KMS-11 (cell line): ENCODE measurements at regions not wholly inside any gene's neighbourhood (a gene's known extent, or its start where the extent isn't known, plus 50 kb on each side); places are given as distances from the start of the nearest gene placed in this dataset.

Experiments
- H2AFZ ChIP-seq: fragments of 200-600 bp; sonication (generic); 2 replicates; pipeline ENCODE4 v1.6.1; 2016; ENCODE audit warnings: antibody characterized with exemption, mixed run types, low read depth
- H3K27ac ChIP-seq: fragments of 200-600 bp; sonication (generic); 2 replicates; pipeline ENCODE4 v1.6.1; 2016; ENCODE audit warnings: mild to moderate bottlenecking, mixed run types
- H3K27me3 ChIP-seq: fragments of 200-600 bp; sonication (generic); 2 replicates; pipeline ENCODE4 v1.6.1; 2017; ENCODE audit warnings: mild to moderate bottlenecking, low read depth, mixed run types, moderate library complexity; ENCODE audit not compliant: insufficient read depth
- H3K36me3 ChIP-seq: fragments of 200-600 bp; sonication (generic); 2 replicates; pipeline ENCODE4 v1.6.1; 2017; ENCODE audit warnings: mild to moderate bottlenecking, mixed run types; ENCODE audit not compliant: insufficient read depth
- H3K4me1 ChIP-seq: fragments of 200-600 bp; sonication (generic); 2 replicates; pipeline ENCODE4 v1.6.1; 2016; ENCODE audit warnings: mild to moderate bottlenecking, low read depth, mixed run types; ENCODE audit not compliant: poor library complexity, severe bottlenecking
- H3K4me2 ChIP-seq: fragments of 200-600 bp; sonication (generic); 2 replicates; pipeline ENCODE4 v1.7.0; 2016; ENCODE audit warnings: mild to moderate bottlenecking, mixed run types
- H3K4me3 ChIP-seq: fragments of 200-600 bp; sonication (generic); IDR thresholded peaks from 2 replicates; pipeline ENCODE4 v1.6.1; 2017; ENCODE audit warnings: low read depth, low read length, mixed read lengths; ENCODE audit not compliant: insufficient read depth
- H3K79me2 ChIP-seq: fragments of 200-600 bp; sonication (generic); 2 replicates; pipeline ENCODE4 v1.6.1; 2016; ENCODE audit warnings: low read depth, mixed run types; ENCODE audit not compliant: insufficient read depth
- H3K9ac ChIP-seq: fragments of 200-600 bp; sonication (generic); 2 replicates; pipeline ENCODE4 v1.6.1; 2016; ENCODE audit warnings: mild to moderate bottlenecking, mixed run types
- H4K20me1 ChIP-seq: fragments of 200-600 bp; sonication (generic); 2 replicates; pipeline ENCODE4 v1.6.1; 2016; ENCODE audit warnings: mild to moderate bottlenecking, mixed run types; ENCODE audit not compliant: insufficient read depth
- TF ChIP-seq, protein P1 (sequence below): fragments of 200-600 bp; sonication (generic); conservative IDR thresholded peaks from 2 replicates; pipeline ENCODE4 v1.6.1; 2017; ENCODE audit warnings: low read depth, mild to moderate bottlenecking, antibody characterized with exemption, low read length, moderate library complexity, mixed read lengths

- H3K4me1 ChIP-seq, result no peaks in the 10 kb centered on the region
- no peak overlapping the region for H3K9ac ChIP-seq
- H2AFZ ChIP-seq, result no peak overlapping the region
- no peak overlapping the region for H3K4me3 ChIP-seq
- no peaks in the 10 kb centered on the region for H3K79me2 ChIP-seq
- H3K27me3 ChIP-seq, result no peaks in the 10 kb centered on the region
- H3K36me3 ChIP-seq, result no peaks in the 10 kb centered on the region
- no peaks in the 10 kb centered on the region for H4K20me1 ChIP-seq
- no peak overlapping the region for H3K4me2 ChIP-seq
- TF ChIP-seq, protein P1, sequence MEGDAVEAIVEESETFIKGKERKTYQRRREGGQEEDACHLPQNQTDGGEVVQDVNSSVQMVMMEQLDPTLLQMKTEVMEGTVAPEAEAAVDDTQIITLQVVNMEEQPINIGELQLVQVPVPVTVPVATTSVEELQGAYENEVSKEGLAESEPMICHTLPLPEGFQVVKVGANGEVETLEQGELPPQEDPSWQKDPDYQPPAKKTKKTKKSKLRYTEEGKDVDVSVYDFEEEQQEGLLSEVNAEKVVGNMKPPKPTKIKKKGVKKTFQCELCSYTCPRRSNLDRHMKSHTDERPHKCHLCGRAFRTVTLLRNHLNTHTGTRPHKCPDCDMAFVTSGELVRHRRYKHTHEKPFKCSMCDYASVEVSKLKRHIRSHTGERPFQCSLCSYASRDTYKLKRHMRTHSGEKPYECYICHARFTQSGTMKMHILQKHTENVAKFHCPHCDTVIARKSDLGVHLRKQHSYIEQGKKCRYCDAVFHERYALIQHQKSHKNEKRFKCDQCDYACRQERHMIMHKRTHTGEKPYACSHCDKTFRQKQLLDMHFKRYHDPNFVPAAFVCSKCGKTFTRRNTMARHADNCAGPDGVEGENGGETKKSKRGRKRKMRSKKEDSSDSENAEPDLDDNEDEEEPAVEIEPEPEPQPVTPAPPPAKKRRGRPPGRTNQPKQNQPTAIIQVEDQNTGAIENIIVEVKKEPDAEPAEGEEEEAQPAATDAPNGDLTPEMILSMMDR, result no peak
- H3K27ac ChIP-seq, result no peak overlapping the region
Observed at GRCh38 chr3:148373961-148374360, 323.7 kb upstream of the AGTR1 start.

DNA sequence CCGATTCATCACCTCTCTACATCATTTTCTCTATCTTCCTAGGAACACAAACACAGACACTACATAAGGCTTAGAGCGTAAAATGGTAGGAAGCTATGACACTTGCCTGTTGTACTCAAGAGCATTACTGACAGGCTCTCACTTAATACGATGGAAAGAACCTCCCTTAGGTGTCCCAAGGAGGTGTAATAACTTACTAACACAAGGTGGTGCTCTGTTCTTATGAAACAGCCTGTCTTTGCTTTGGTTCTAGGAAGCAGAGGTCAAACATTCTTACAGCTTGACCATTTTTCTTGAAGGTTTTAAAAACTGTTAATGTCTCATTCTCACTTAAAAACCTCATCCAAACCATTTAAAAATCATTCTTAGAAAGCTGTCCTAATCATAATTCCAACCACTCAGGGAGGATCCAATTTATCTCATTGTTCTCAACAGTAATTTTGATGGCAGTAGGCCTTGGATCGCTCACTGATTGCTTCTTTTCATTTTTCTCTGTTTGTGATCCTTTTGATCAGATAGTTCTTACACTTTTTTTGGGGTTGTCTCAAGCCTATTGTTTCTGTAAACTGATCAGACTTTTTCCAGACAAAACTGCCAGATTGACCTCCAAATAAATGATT, 317.8 kb upstream of the AGTR1 start:
- no peaks in the 10 kb centered on the region for H3K27me3 ChIP-seq
- no peaks in the 10 kb centered on the region for H4K20me1 ChIP-seq
- no peak overlapping the region for H3K4me2 ChIP-seq
- no peak overlapping the region for H3K27ac ChIP-seq
- H3K4me3 ChIP-seq, result no peak overlapping the region
- H3K9ac ChIP-seq, result no peak overlapping the region
- H3K79me2 ChIP-seq, result no peaks in the 10 kb centered on the region
- no peak overlapping the region for H2AFZ ChIP-seq
- TF ChIP-seq, protein P1, result peak; percentile 62
- H3K4me1 ChIP-seq, result no peaks in the 10 kb centered on the region
- no peaks in the 10 kb centered on the region for H3K36me3 ChIP-seq

- Histone ChIP-seq H2AFZ (no peak overlapping the region), H4K20me1 (no peaks in the 10 kb centered on the region), H3K4me1 (no peaks in the 10 kb centered on the region), H3K79me2 (no peaks in the 10 kb centered on the region), H3K9ac (no peak overlapping the region), H3K4me3 (no peak overlapping the region), H3K36me3 (no peaks in the 10 kb centered on the region), H3K4me2 (no peak overlapping the region), H3K27ac (no peak overlapping the region), H3K27me3 (no peaks in the 10 kb centered on the region)
- TF ChIP-seq, protein P1, result no peak
Observed at GRCh38 chr3:148381051-148381450, 316.7 kb upstream of the AGTR1 start.

GRCh38 chr3:148389916-148390315, 307.8 kb upstream of the AGTR1 start:
- TF ChIP-seq, protein P1, result no peak
- H3K27me3 ChIP-seq, result no peaks in the 10 kb centered on the region
- no peaks in the 10 kb centered on the region for H3K4me1 ChIP-seq
- H3K79me2 ChIP-seq, result no peaks in the 10 kb centered on the region
- no peak overlapping the region for H3K4me3 ChIP-seq
- H3K9ac ChIP-seq, result no peak overlapping the region
- no peaks in the 10 kb centered on the region for H3K36me3 ChIP-seq
- no peak overlapping the region for H3K27ac ChIP-seq
- H4K20me1 ChIP-seq, result no peaks in the 10 kb centered on the region
- H3K4me2 ChIP-seq, result no peak overlapping the region
- H2AFZ ChIP-seq, result no peak overlapping the region
